ENCODE measurements at regions not wholly inside any gene's neighbourhood (a gene's known extent, or its start where the extent isn't known, plus 50 kb on each side); places are given as distances from the start of the nearest gene placed in this dataset.
"Not testable (repeated sequence)": the region's sequence is repeated elsewhere in the genome, so short reads cannot be mapped to it uniquely, and the experiment has no call there.

GRCh38 chr14:106633721-106634120, 1107.3 kb downstream of the TMEM121 start:
- Histone ChIP-seq H3K4me1 (no peaks in the 10 kb centered on the region), H3K36me3 (no peaks in the 10 kb centered on the region), H3K27ac (no peak overlapping the region), H3K27me3 (peaks cover 0 to 29% (median 9%) of the 10 kb centered on the region in 3 donors), H3K9me3 (no peaks in the 10 kb centered on the region), H3K4me3 (no peak overlapping the region)
- DNase-seq = no peak
- intact Hi-C loops (cut with DNase I; ENCODE audit: low total_unique reads) = no loop called here
- TF ChIP-seq POLR2AphosphoS5 (IDR thresholded peaks at IDR 0.05) (no peak), EP300 (IDR thresholded peaks at IDR 0.05) (no peak), POLR2A (IDR thresholded peaks at IDR 0.05) (no peak)
- TF ChIP-seq, protein P1, sequence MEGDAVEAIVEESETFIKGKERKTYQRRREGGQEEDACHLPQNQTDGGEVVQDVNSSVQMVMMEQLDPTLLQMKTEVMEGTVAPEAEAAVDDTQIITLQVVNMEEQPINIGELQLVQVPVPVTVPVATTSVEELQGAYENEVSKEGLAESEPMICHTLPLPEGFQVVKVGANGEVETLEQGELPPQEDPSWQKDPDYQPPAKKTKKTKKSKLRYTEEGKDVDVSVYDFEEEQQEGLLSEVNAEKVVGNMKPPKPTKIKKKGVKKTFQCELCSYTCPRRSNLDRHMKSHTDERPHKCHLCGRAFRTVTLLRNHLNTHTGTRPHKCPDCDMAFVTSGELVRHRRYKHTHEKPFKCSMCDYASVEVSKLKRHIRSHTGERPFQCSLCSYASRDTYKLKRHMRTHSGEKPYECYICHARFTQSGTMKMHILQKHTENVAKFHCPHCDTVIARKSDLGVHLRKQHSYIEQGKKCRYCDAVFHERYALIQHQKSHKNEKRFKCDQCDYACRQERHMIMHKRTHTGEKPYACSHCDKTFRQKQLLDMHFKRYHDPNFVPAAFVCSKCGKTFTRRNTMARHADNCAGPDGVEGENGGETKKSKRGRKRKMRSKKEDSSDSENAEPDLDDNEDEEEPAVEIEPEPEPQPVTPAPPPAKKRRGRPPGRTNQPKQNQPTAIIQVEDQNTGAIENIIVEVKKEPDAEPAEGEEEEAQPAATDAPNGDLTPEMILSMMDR (IDR thresholded peaks at IDR 0.05) = no peak
- WGBS, 5 donors = 51 to 67% (median 59%) methylated on average over 2 of the region's 2 CpGs

DNA sequence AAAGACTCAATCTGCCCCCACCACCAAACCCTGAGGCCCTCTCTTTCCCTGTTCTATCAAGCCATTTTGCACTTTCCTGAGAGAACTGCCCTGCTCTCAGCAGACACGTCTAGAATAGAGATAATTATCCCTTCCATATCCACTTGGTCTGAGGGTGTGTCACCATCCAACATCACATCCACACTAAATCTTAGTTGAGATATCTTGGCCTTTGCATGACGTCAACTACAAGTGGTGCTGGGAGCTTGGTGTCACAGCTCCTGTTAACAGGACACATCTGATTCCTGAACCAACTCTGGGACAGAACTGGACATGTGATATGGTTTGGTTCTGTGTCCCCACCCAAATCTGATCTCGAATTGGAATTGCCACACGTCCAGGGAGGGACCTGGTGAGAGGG, 1109.2 kb downstream of the TMEM121 start:
- intact Hi-C loops (cut with DNase I; ENCODE audit: low total_unique reads) = no loop called here
- no peaks in the 10 kb centered on the region for H3K4me1 ChIP-seq
- no peak for DNase-seq
- TF ChIP-seq, protein P1 (IDR thresholded peaks at IDR 0.05) = no peak
- no peak for TF ChIP-seq EP300 (IDR thresholded peaks at IDR 0.05)
- no peak for TF ChIP-seq POLR2A (IDR thresholded peaks at IDR 0.05)
- 27 to 53% (median 37%) methylated on average over 3 to 4 of the region's 4 CpGs for WGBS, 5 donors
- no peak overlapping the region for H3K4me3 ChIP-seq
- H3K36me3 ChIP-seq = no peaks in the 10 kb centered on the region
- peaks cover 0 to 22% (median 9%) of the 10 kb centered on the region in 3 donors for H3K27me3 ChIP-seq
- no peaks in the 10 kb centered on the region for H3K9me3 ChIP-seq
- H3K27ac ChIP-seq = no peak overlapping the region

GRCh38 chr14:106638786-106639452, 1112.5 kb downstream of the TMEM121 start:
- H3K4me1 ChIP-seq; H3K27ac ChIP-seq; intact Hi-C loops (cut with DNase I; ENCODE audit: low total_unique reads); H3K4me3 ChIP-seq; H3K27me3 ChIP-seq; H3K36me3 ChIP-seq; H3K9me3 ChIP-seq: not testable (repeated sequence)
- peak; percentile 6 to 43 for DNase-seq
- WGBS, 5 donors = 41 to 59% (median 51%) methylated on average over 5 to 21 of the region's 25 CpGs

DNA sequence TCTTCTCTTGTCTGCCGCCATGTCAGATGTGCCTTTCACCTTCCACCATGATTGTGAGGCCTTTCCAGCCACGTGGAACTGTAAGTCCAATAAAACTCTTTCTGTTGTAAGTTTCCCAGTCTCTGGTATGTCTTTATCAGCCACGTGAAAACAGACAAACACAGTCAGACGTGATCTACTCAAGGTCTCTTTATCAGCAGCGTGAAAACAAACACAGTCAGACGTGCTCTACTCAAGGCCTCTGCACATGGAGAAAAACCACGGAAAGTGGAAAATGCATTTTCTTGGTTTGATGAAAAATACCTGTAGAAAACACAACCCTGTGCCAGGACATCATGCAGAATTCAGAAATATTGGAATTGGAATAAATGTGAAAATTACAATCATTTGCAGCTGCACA, 1115.7 kb downstream of the TMEM121 start:
- TF ChIP-seq POLR2A (IDR thresholded peaks at IDR 0.05) (no peak), EP300 (IDR thresholded peaks at IDR 0.05) (no peak), POLR2AphosphoS5 (IDR thresholded peaks at IDR 0.05) (no peak)
- TF ChIP-seq, protein P1 (IDR thresholded peaks at IDR 0.05) = no peak
- Histone ChIP-seq H3K36me3 (no peaks in the 10 kb centered on the region), H3K4me3 (no peak overlapping the region), H3K27ac (no peak overlapping the region), H3K9me3 (no peaks in the 10 kb centered on the region), H3K27me3 (peaks cover 0 to 4% (median 0%) of the 10 kb centered on the region in 3 donors), H3K4me1 (no peaks in the 10 kb centered on the region)
- WGBS, 5 donors = 21 to 42% (median 38%) methylated on average over 5 to 7 of the region's 7 CpGs
- intact Hi-C loops (cut with DNase I; ENCODE audit: low total_unique reads) = no loop called here
- no peak for DNase-seq

GRCh38 chr14:106642971-106643370, 1116.6 kb downstream of the TMEM121 start:
- H3K27me3 ChIP-seq; H3K4me1 ChIP-seq; DNase-seq; H3K36me3 ChIP-seq; H3K27ac ChIP-seq; H3K4me3 ChIP-seq; H3K9me3 ChIP-seq; intact Hi-C loops (cut with DNase I; ENCODE audit: low total_unique reads): not testable (repeated sequence)
- WGBS, 5 donors = 0 to 69% (median 41%) methylated on average over 1 to 6 of the region's 6 CpGs

GRCh38 chr14:106648874-106649273, 1122.5 kb downstream of the TMEM121 start:
- DNase-seq; H3K4me3 ChIP-seq; H3K36me3 ChIP-seq; H3K9me3 ChIP-seq; H3K27ac ChIP-seq; intact Hi-C loops (cut with DNase I; ENCODE audit: low total_unique reads); H3K4me1 ChIP-seq: not testable (repeated sequence)
- H3K27me3 ChIP-seq = peaks cover 0 to 23% (median 4%) of the 10 kb centered on the region in 3 donors
- WGBS, 5 donors = 17 to 37% (median 23%) methylated on average over 2 of the region's 2 CpGs

Data from stomach (tissue), 8 donors.